ENCODE measurements at regions not wholly inside any gene's neighbourhood (a gene's known extent, or its start where the extent isn't known, plus 50 kb on each side); places are given as distances from the start of the nearest gene placed in this dataset.

GRCh38 chr6:25070547-25071366 is 135.0 kb upstream of the RIPOR2 start:
- Histone ChIP-seq H3K4me2 (ENCODE audit: low read length) (no peak overlapping the region), H3K4me3 (ENCODE audit: low read depth, low read length) (no peak overlapping the region), H3K4me1 (no peaks in the 10 kb centered on the region), H3K79me2 (no peaks in the 10 kb centered on the region), H3K27me3 (ENCODE audit: control insufficient read depth, insufficient read depth, low read length) (no peaks in the 10 kb centered on the region), H3K27ac (no peak overlapping the region), H3K9ac (no peak overlapping the region), H3K9me3 (ENCODE audit: control insufficient read depth, low read length) (no peaks in the 10 kb centered on the region), H3K36me3 (ENCODE audit: control insufficient read depth, insufficient read depth, low read length) (no peaks in the 10 kb centered on the region), H2AFZ (no peak overlapping the region)
- peak; percentile 88 for TF ChIP-seq CTCF (IDR thresholded peaks at IDR 0.05)

DNA sequence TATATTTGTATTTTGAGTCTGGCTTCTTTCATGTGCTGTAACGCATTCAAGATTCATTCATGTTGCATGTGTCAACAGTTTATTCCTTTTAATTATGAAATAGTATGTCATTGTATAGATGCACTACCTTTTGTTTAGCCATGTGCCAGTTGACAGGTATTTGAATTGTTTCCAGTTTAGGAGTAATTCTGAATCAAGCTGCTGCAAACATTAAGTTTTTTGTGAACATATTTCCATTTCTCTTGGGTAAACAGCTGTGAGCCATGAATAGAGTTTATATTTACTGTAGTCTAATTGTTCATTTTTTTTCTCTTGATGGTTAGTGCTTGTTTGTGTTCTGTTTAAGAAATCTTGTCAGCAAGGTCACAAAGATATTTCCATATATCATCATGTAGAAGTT is 142.4 kb upstream of the RIPOR2 start:
- Histone ChIP-seq H3K4me1 (no peaks in the 10 kb centered on the region), H3K36me3 (ENCODE audit: control insufficient read depth, insufficient read depth, low read length) (no peaks in the 10 kb centered on the region), H3K27ac (no peak overlapping the region), H3K9me3 (ENCODE audit: control insufficient read depth, low read length) (no peaks in the 10 kb centered on the region), H3K9ac (no peak overlapping the region), H2AFZ (no peak overlapping the region), H3K4me2 (ENCODE audit: low read length) (no peak overlapping the region), H3K4me3 (ENCODE audit: low read depth, low read length) (no peak overlapping the region), H3K27me3 (ENCODE audit: control insufficient read depth, insufficient read depth, low read length) (no peaks in the 10 kb centered on the region), H3K79me2 (no peaks in the 10 kb centered on the region)
- no peak for TF ChIP-seq CTCF (IDR thresholded peaks at IDR 0.05)

DNA sequence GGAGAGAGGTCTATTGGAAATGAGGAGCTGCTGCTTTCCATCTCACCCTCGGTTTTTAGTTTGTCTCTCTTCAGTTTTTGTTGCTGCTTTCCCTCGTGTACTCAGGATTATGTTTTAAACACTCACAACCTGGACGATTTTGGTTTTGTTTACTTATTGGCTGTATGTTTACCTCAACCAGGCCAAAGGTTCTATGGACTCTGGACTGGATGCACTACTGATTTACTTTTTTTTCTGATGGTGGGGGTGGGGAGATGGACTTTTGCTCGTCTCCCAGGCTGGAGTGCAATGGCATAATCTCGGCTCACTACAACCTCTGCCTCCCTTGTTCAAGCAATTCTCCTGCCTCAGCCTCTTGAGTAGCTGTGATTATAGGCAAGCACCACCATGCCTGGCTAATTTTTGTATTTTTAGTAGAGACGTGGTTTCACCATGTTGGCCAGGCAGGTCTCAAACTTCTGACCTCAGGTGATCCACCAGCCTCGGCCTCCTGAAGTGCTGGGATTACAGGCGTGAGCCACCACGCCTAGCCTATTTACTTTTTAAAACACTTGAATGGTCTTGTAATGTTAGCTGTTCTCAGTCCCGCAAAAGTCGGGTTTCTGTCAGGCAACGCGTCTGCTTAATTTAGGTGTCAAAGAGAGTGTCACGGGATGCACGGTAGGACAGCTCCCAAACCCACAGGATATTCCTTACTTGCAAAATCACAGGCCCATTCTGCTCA is 148.2 kb upstream of the RIPOR2 start:
- H3K36me3 ChIP-seq (ENCODE audit: control insufficient read depth, insufficient read depth, low read length) = no peaks in the 10 kb centered on the region
- no peak overlapping the region for H3K27ac ChIP-seq
- no peaks in the 10 kb centered on the region for H3K27me3 ChIP-seq (ENCODE audit: control insufficient read depth, insufficient read depth, low read length)
- no peaks in the 10 kb centered on the region for H3K79me2 ChIP-seq
- TF ChIP-seq CTCF (IDR thresholded peaks at IDR 0.05) = no peak
- H2AFZ ChIP-seq = no peak overlapping the region
- no peak overlapping the region for H3K4me3 ChIP-seq (ENCODE audit: low read depth, low read length)
- no peaks in the 10 kb centered on the region for H3K4me1 ChIP-seq
- H3K4me2 ChIP-seq (ENCODE audit: low read length) = no peak overlapping the region
- H3K9ac ChIP-seq = no peak overlapping the region
- no peaks in the 10 kb centered on the region for H3K9me3 ChIP-seq (ENCODE audit: control insufficient read depth, low read length)

DNA sequence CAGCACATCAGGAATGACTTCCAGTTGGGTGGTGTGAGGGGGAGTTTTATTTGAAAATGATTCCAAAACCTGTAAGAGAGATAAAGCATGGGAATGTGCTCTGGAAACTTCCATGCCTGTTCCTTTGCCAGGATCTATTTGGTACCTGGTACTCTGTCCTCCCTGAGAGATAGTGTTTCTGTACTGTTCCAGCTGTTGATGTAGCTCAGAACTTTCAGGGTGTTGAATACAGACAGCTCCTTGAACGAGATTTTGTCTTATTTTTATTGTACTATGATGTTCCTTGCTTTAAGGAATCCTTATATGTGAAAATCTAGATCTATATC is 148.7 kb upstream of the RIPOR2 start:
- TF ChIP-seq CTCF (IDR thresholded peaks at IDR 0.05) = no peak
- H3K27me3 ChIP-seq (ENCODE audit: control insufficient read depth, insufficient read depth, low read length) = no peaks in the 10 kb centered on the region
- H3K4me3 ChIP-seq (ENCODE audit: low read depth, low read length) = no peak overlapping the region
- H3K4me1 ChIP-seq = no peaks in the 10 kb centered on the region
- no peak overlapping the region for H3K27ac ChIP-seq
- no peak overlapping the region for H2AFZ ChIP-seq
- no peak overlapping the region for H3K9ac ChIP-seq
- H3K4me2 ChIP-seq (ENCODE audit: low read length) = no peak overlapping the region
- no peaks in the 10 kb centered on the region for H3K79me2 ChIP-seq
- no peaks in the 10 kb centered on the region for H3K9me3 ChIP-seq (ENCODE audit: control insufficient read depth, low read length)
- H3K36me3 ChIP-seq (ENCODE audit: control insufficient read depth, insufficient read depth, low read length) = no peaks in the 10 kb centered on the region
